T-helper 1 cell treated with Interleukin-12 subunit alpha and Interleukin-12 subunit beta and Interleukin-4 antibody, amounts not matched to agents 30 μg/mL and 1 μg/mL, for 36 hours (primary cell): ENCODE measurements at regions not wholly inside any gene's neighbourhood (a gene's known extent, or its start where the extent isn't known, plus 50 kb on each side); places are given as distances from the start of the nearest gene placed in this dataset.
"Not testable (repeated sequence)": the region's sequence is repeated elsewhere in the genome, so short reads cannot be mapped to it uniquely, and the experiment has no call there.

ENCODE experiments used
- H3K27ac Mint-ChIP-seq: one replicate; pipeline ENCODE4 v1.8.0; 2021; ENCODE audit warnings: mild to moderate bottlenecking, mixed read lengths
- H3K27me3 Mint-ChIP-seq: one replicate; pipeline ENCODE4 v1.8.0; 2021; ENCODE audit warnings: low read depth, mixed read lengths
- H3K36me3 Mint-ChIP-seq: one replicate; pipeline ENCODE4 v1.8.0; 2021; ENCODE audit warnings: low read depth, mixed read lengths
- H3K4me1 Mint-ChIP-seq: one replicate; pipeline ENCODE4 v1.8.0; 2021; ENCODE audit warnings: low read depth, mixed read lengths
- H3K4me3 Mint-ChIP-seq: one replicate; pipeline ENCODE4 v1.8.0; 2021; ENCODE audit warnings: mild to moderate bottlenecking, moderate library complexity, mixed read lengths
- H3K9me3 Mint-ChIP-seq: one replicate; pipeline ENCODE4 v1.8.0; 2021; ENCODE audit warnings: mixed read lengths

- peaks cover 36% of the 10 kb centered on the region for H3K27me3 Mint-ChIP-seq
- H3K4me3 Mint-ChIP-seq, result no peak overlapping the region
- no peaks in the 10 kb centered on the region for H3K4me1 Mint-ChIP-seq
- H3K9me3 Mint-ChIP-seq, result no peaks in the 10 kb centered on the region
- H3K36me3 Mint-ChIP-seq, result no peaks in the 10 kb centered on the region
- no peak overlapping the region for H3K27ac Mint-ChIP-seq
Observed at GRCh38 chr12:66804563-66804974, 125.7 kb upstream of the GRIP1 start.

GRCh38 chr12:66808606-66809005, 129.7 kb upstream of the GRIP1 start:
- Mint-ChIP-seq H3K4me1 (no peaks in the 10 kb centered on the region), H3K27ac (no peak overlapping the region), H3K27me3 (peaks cover 19% of the 10 kb centered on the region), H3K4me3 (no peak overlapping the region), H3K9me3 (no peaks in the 10 kb centered on the region), H3K36me3 (no peaks in the 10 kb centered on the region)

- H3K4me1 Mint-ChIP-seq, result no peaks in the 10 kb centered on the region
- H3K36me3 Mint-ChIP-seq, result no peaks in the 10 kb centered on the region
- H3K4me3 Mint-ChIP-seq, result no peak overlapping the region
- no peak overlapping the region for H3K27ac Mint-ChIP-seq
- H3K9me3 Mint-ChIP-seq, result no peaks in the 10 kb centered on the region
- peaks cover 3% of the 10 kb centered on the region for H3K27me3 Mint-ChIP-seq
Observed at GRCh38 chr12:66813137-66813892, 134.4 kb upstream of the GRIP1 start.

DNA sequence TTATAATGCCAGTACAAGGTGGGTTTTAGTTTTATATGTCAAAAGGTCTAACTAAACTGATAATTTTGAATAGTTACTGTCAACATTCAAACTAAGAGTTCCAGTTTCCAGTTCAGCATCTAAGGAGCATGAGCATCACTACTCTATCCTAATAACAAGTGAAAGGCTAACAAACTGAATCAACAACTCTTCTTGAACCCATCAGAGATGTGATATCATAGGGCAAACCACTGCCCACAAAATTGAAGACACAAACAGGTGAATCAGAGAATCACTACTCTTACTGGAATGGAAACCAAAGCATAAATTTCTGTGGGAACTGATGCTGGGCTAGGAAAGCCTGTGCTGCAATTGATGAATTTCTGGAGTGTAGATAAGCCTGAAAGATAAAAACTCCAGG, 140.7 kb upstream of the GRIP1 start:
- H3K36me3 Mint-ChIP-seq, result no peaks in the 10 kb centered on the region
- no peaks in the 10 kb centered on the region for H3K4me1 Mint-ChIP-seq
- H3K4me3 Mint-ChIP-seq, result no peak overlapping the region
- H3K27ac Mint-ChIP-seq, result no peak overlapping the region
- peaks cover 3% of the 10 kb centered on the region for H3K27me3 Mint-ChIP-seq
- H3K9me3 Mint-ChIP-seq, result no peaks in the 10 kb centered on the region

- Mint-ChIP-seq H3K27me3 (peaks cover 2% of the 10 kb centered on the region), H3K4me1 (no peaks in the 10 kb centered on the region), H3K27ac (no peak overlapping the region), H3K4me3 (no peak overlapping the region), H3K9me3 (peaks cover 5% of the 10 kb centered on the region), H3K36me3 (no peaks in the 10 kb centered on the region)
Observed at GRCh38 chr12:66822961-66823360, 144.1 kb upstream of the GRIP1 start.

- Mint-ChIP-seq H3K36me3 (no peaks in the 10 kb centered on the region), H3K27ac (no peak overlapping the region), H3K4me1 (peaks cover 2% of the 10 kb centered on the region)
Observed at GRCh38 chr12:66823857-66824570, 145.1 kb upstream of the GRIP1 start.

DNA sequence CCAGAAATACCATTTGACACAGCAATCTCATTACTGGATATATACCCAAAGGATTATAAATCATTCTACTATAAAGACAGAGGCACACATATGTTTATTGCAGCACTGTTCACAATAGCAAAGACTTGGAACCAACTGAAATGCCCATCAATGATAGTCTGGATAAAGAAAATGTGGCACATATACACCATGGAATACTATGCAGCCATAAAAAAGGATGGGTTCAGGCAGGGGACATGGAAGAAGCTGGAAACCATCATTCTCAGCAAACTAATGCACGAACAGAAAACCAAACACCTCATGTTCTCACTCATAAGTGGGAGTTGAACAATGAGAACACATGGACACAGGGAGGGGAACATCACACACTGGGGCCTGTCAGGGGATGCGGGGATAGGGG, 147.0 kb upstream of the GRIP1 start:
- peaks cover 15% of the 10 kb centered on the region for H3K4me1 Mint-ChIP-seq
- H3K4me3 Mint-ChIP-seq, H3K9me3 Mint-ChIP-seq, H3K36me3 Mint-ChIP-seq, H3K27me3 Mint-ChIP-seq, H3K27ac Mint-ChIP-seq: not testable (repeated sequence)

More at GRCh38 chr12:66823857-66824570, 145.1 kb upstream of the GRIP1 start:
- no peaks in the 10 kb centered on the region for H3K27me3 Mint-ChIP-seq
- H3K4me3 Mint-ChIP-seq, result no peak overlapping the region
- H3K9me3 Mint-ChIP-seq, result peaks cover 5% of the 10 kb centered on the region

DNA sequence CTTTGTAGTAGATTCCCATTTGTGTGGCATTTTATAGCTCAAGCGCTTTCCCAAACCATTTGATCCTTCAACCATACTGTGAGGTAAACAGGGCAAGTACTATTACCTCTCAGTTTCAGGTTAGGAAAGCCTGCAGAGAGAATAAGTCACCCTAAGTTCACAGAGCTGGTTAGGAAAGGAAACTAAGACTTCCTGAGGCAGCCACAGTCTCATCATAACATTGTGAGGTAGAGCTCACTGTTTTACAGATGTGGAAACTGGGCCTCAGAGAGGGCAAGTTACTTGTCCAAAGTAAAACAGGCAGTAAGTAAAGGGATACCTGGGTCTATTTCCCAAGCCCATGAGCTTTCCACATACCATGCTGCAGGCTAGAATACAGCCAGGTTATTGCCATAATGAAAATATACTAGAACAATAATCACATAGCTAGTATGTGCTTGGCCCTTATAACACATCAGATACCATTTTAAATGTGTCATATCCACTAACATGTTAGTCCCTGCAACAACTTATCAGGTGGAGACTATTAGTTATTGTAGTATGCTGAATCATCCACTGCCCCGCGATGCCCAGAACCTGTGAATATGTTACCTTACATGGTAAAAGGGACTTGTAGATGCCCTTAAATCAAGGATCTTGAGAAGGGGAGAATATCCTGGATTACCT, 150.9 kb upstream of the GRIP1 start:
- Mint-ChIP-seq H3K9me3 (peaks cover 5% of the 10 kb centered on the region), H3K4me3 (peak overlapping the region; percentile 1), H3K27ac (peak overlapping the region; percentile 10), H3K36me3 (no peaks in the 10 kb centered on the region), H3K4me1 (peaks cover 15% of the 10 kb centered on the region), H3K27me3 (no peaks in the 10 kb centered on the region)

DNA sequence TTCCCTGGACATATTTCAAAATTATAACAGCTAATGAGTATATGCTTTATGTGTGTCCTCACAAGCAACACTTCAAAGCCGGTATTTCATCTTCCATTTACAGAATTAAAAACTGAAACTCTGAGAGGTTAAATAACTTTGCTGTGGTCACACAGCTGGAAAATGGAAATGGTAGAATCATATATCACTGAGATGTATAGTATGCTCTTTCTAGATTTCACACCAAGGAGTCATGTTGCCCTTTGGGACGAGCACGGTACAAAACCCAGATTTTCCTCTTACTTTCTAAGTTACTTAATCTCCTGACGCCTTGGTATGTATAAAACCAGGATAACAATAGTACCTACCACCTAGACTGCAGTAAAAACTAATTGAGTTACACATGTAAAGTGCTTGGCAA, 152.6 kb upstream of the GRIP1 start:
- no peaks in the 10 kb centered on the region for H3K36me3 Mint-ChIP-seq
- no peaks in the 10 kb centered on the region for H3K9me3 Mint-ChIP-seq
- no peaks in the 10 kb centered on the region for H3K27me3 Mint-ChIP-seq
- no peak overlapping the region for H3K4me3 Mint-ChIP-seq
- no peak overlapping the region for H3K27ac Mint-ChIP-seq
- H3K4me1 Mint-ChIP-seq, result peaks cover 15% of the 10 kb centered on the region

DNA sequence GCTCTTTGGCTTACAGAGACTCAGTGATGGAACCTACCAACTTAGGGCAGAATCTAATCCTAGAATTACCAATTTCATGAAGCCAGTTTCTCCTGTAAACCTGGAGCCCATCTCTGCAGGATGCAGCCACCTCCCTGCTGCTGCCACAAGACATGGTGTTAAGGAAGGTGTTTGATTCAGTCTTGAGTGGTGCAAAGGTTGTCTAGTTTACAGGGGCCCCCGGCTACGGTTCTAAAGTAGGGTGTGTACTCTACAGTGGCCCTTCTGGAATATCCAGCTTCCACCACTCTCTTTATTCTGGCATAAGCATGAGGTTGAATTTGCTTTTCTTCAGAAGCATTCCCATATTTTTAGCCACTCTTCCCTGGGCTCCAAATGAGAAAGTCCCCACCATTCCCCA, 154.1 kb upstream of the GRIP1 start:
- H3K9me3 Mint-ChIP-seq, result no peaks in the 10 kb centered on the region
- H3K36me3 Mint-ChIP-seq, result no peaks in the 10 kb centered on the region
- H3K4me1 Mint-ChIP-seq, result peaks cover 15% of the 10 kb centered on the region
- no peaks in the 10 kb centered on the region for H3K27me3 Mint-ChIP-seq
- no peak overlapping the region for H3K4me3 Mint-ChIP-seq
- no peak overlapping the region for H3K27ac Mint-ChIP-seq

DNA sequence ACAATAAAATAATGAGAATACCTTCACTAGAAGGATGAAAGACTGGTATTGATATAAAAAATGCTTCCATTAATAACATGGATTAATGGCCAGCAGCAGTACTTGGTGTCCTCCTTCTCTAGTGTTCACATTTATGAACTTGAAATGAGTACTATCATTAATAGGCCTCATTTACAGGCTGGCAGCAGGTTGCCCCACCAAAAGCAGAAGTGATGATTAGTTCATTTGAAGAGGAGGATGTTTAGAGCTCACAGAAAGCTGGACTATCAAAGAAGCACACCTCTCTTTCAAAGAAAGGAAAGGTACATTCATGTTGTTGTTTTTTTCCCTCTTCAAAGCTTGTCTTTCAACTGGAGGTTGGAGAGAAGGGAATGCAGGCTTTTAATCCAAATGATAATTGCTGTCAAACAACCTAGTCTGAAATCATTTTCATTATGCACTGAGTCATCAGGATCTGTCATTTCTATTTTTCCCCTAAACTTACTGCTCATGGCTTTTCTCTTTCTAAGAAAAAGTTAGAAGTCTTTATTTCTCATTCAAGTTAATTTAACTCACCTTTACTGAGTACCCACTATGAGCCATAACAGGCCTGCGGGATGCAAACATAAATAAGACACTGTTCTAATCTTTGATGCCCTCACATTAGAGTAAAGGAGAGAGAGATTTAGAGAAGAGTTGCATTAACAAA, 157.9 kb upstream of the GRIP1 start:
- Mint-ChIP-seq H3K9me3 (no peaks in the 10 kb centered on the region), H3K4me3 (no peak overlapping the region), H3K36me3 (no peaks in the 10 kb centered on the region), H3K27me3 (no peaks in the 10 kb centered on the region), H3K4me1 (no peaks in the 10 kb centered on the region), H3K27ac (no peak overlapping the region)

- no peak overlapping the region for H3K4me3 Mint-ChIP-seq
- H3K36me3 Mint-ChIP-seq, result no peaks in the 10 kb centered on the region
- H3K27ac Mint-ChIP-seq, result no peak overlapping the region
- no peaks in the 10 kb centered on the region for H3K27me3 Mint-ChIP-seq
- no peaks in the 10 kb centered on the region for H3K9me3 Mint-ChIP-seq
- H3K4me1 Mint-ChIP-seq, result no peaks in the 10 kb centered on the region
Observed at GRCh38 chr12:66837311-66837627, 158.4 kb upstream of the GRIP1 start.

GRCh38 chr12:66838366-66838765, 159.5 kb upstream of the GRIP1 start:
- no peak overlapping the region for H3K27ac Mint-ChIP-seq
- no peaks in the 10 kb centered on the region for H3K36me3 Mint-ChIP-seq
- H3K9me3 Mint-ChIP-seq, result no peaks in the 10 kb centered on the region
- H3K4me1 Mint-ChIP-seq, result no peaks in the 10 kb centered on the region
- no peak overlapping the region for H3K4me3 Mint-ChIP-seq
- H3K27me3 Mint-ChIP-seq, result peaks cover 2% of the 10 kb centered on the region

- H3K4me1 Mint-ChIP-seq, result no peaks in the 10 kb centered on the region
- no peak overlapping the region for H3K4me3 Mint-ChIP-seq
- H3K9me3 Mint-ChIP-seq, result no peaks in the 10 kb centered on the region
- H3K27ac Mint-ChIP-seq, result no peak overlapping the region
- no peaks in the 10 kb centered on the region for H3K36me3 Mint-ChIP-seq
- peaks cover 22% of the 10 kb centered on the region for H3K27me3 Mint-ChIP-seq
Observed at GRCh38 chr12:66848967-66849366, 170.1 kb upstream of the GRIP1 start.
